IgD-negative memory B cell (primary cell): ENCODE measurements at regions not wholly inside any gene's neighbourhood (a gene's known extent, or its start where the extent isn't known, plus 50 kb on each side); places are given as distances from the start of the nearest gene placed in this dataset.

Source experiments
- H3K27ac Mint-ChIP-seq, 3 donors: one replicate each; pipeline ENCODE4 v1.8.0; 2020 to 2022; ENCODE audit warnings: mild to moderate bottlenecking in 3 of 3, mixed read lengths in 3 of 3, moderate library complexity in 1 of 3
- H3K27me3 Mint-ChIP-seq: one replicate; pipeline ENCODE4 v1.8.0; 2021; ENCODE audit warnings: mixed read lengths
- H3K36me3 Mint-ChIP-seq: one replicate; pipeline ENCODE4 v1.8.0; 2020; ENCODE audit warnings: mild to moderate bottlenecking, mixed read lengths
- H3K4me1 Mint-ChIP-seq, 3 donors: one replicate each; pipeline ENCODE4 v1.8.0; 2020 to 2022; ENCODE audit warnings: mixed read lengths in 3 of 3, mild to moderate bottlenecking in 1 of 3
- H3K4me3 Mint-ChIP-seq, 4 donors: one replicate each; pipeline ENCODE4 v1.8.0; 2020 to 2022; ENCODE audit warnings: mild to moderate bottlenecking in 4 of 4, mixed read lengths in 4 of 4, moderate library complexity in 3 of 4
- H3K9me3 Mint-ChIP-seq, 3 donors: one replicate each; pipeline ENCODE4 v1.8.0; 2020 to 2021; ENCODE audit warnings: mixed read lengths in 3 of 3, mild to moderate bottlenecking in 1 of 3

DNA sequence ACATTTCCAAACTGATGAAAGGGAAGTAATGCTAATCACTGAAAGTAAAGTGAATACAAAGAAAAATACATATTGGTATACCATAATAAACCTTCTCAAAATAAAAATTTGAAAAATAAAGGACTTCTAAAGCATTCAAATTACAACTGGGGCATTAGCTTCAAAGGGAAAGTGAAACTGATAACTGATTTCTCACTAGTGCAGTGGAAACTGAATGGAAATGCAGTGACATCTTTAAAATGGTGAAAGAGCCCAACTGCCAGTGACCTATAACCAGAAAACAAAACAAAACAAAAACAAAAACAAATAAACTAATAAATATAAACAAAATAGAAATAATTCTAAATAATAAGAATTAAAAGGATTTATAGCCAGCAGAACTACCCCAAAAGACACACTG, 297.5 kb upstream of the GRIN3A start:
- H3K36me3 Mint-ChIP-seq: no peaks in the 10 kb centered on the region
- H3K4me3 Mint-ChIP-seq: no peak overlapping the region
- peaks cover 0 to 8% (median 5%) of the 10 kb centered on the region in 3 donors for H3K9me3 Mint-ChIP-seq
- H3K27ac Mint-ChIP-seq: no peak overlapping the region
- no peaks in the 10 kb centered on the region for H3K27me3 Mint-ChIP-seq
- H3K4me1 Mint-ChIP-seq: peaks cover 0 to 1% (median 0%) of the 10 kb centered on the region in 3 donors

DNA sequence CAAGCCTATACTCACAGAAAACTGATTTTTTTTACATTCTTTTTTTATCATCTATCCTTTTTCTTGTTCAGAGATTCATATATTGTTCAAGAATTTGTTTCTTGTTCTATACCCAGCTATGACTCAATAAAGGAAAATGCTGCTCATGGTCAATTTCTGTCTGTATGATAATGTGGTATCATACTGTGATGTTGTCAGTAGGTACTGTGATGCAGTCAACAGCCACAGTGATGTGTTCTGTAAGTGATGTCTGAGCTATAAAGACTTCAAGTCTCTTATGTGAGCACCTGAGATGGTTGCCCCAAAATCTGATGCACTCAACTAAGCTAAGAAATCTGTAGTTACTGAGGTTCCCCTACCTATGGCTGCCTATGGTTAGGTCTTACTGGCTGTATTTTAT, 294.2 kb upstream of the GRIN3A start:
- Mint-ChIP-seq H3K27me3 (no peaks in the 10 kb centered on the region), H3K9me3 (peaks cover 0 to 2% (median 0%) of the 10 kb centered on the region in 3 donors), H3K4me1 (peaks cover 0 to 1% (median 0%) of the 10 kb centered on the region in 3 donors), H3K27ac (no peak overlapping the region), H3K4me3 (no peak overlapping the region), H3K36me3 (no peaks in the 10 kb centered on the region)

DNA sequence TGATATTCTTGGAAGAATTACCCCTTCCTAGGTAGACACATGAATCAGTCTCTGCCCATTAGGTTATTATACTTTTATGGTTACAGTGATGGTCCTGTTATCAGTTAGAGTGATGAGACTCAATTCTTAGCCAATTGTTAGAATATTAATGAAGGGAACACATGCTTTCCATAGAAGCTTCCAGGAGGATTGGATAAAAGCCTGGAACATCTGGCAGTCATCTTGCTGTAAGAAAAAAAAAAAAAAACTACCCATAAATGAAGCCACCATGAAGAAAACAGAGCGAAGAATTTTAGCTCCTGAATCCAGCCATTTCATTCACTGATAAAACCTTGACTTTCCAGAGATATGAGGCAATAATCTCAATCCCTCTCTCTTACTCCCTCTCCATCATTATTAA, 262.5 kb upstream of the GRIN3A start:
- no peaks in the 10 kb centered on the region for H3K36me3 Mint-ChIP-seq
- H3K4me3 Mint-ChIP-seq: no peak overlapping the region
- no peaks in the 10 kb centered on the region for H3K27me3 Mint-ChIP-seq
- no peak overlapping the region for H3K27ac Mint-ChIP-seq
- H3K4me1 Mint-ChIP-seq: no peaks in the 10 kb centered on the region
- peaks cover 0 to 4% (median 3%) of the 10 kb centered on the region in 3 donors for H3K9me3 Mint-ChIP-seq

- Mint-ChIP-seq H3K27me3 (no peaks in the 10 kb centered on the region), H3K27ac (no peak overlapping the region), H3K36me3 (no peaks in the 10 kb centered on the region), H3K4me1 (no peaks in the 10 kb centered on the region), H3K4me3 (no peak overlapping the region), H3K9me3 (peaks cover 0 to 4% (median 2%) of the 10 kb centered on the region in 3 donors)
Observed at GRCh38 chr9:101999441-101999840, 261.0 kb upstream of the GRIN3A start.

GRCh38 chr9:101995231-101995630, 256.8 kb upstream of the GRIN3A start:
- Mint-ChIP-seq H3K27ac (no peak overlapping the region), H3K27me3 (no peaks in the 10 kb centered on the region), H3K4me3 (no peak overlapping the region), H3K4me1 (no peaks in the 10 kb centered on the region), H3K9me3 (peaks cover 0 to 2% (median 0%) of the 10 kb centered on the region in 3 donors), H3K36me3 (no peaks in the 10 kb centered on the region)

DNA sequence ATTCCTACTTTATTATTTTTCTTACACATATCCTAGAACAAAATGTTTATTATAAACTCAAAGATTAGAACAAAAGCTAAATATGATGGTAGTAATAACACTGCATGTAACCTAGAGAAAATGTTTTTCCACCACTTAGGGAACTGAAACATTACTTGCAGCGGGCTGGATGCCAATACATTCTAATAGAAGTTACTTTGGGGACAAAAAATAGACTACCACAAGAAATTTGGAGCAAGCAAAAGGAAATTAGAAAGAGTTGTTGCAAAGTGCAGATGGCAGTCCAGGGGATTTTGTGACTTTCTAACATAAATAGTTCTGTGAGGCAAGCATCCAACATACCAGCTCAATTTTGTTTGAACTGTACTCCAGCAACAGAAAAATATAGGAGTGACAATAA, 255.3 kb upstream of the GRIN3A start:
- no peak overlapping the region for H3K4me3 Mint-ChIP-seq
- H3K36me3 Mint-ChIP-seq: no peaks in the 10 kb centered on the region
- no peaks in the 10 kb centered on the region for H3K4me1 Mint-ChIP-seq
- H3K9me3 Mint-ChIP-seq: peaks cover 0 to 2% (median 0%) of the 10 kb centered on the region in 3 donors
- H3K27me3 Mint-ChIP-seq: no peaks in the 10 kb centered on the region
- no peak overlapping the region for H3K27ac Mint-ChIP-seq

DNA sequence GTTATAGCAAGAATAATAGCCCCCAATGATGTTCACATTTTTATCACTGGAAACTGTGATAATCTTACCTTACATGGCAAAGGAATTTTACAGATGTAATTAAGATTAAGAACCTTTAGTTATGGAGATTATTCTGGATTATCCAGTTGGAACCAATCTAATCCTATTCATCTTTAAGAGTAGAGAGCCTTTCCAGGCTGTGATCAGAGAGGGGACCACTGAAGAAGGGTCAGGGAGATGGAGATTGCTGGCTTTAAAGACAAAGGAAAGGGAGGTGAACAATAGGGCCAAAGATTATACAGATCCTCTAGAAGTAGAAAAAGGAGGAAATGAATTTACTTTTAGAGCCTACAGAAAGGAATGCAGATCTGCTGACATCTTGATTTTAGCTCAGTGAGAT, 253.5 kb upstream of the GRIN3A start:
- H3K4me3 Mint-ChIP-seq: no peak overlapping the region
- H3K27me3 Mint-ChIP-seq: no peaks in the 10 kb centered on the region

GRCh38 chr9:101977614-101978210, 239.3 kb upstream of the GRIN3A start:
- no peaks in the 10 kb centered on the region for H3K9me3 Mint-ChIP-seq
- no peak overlapping the region for H3K27ac Mint-ChIP-seq
- no peaks in the 10 kb centered on the region for H3K4me1 Mint-ChIP-seq
- H3K27me3 Mint-ChIP-seq: no peaks in the 10 kb centered on the region
- H3K36me3 Mint-ChIP-seq: no peaks in the 10 kb centered on the region
- no peak overlapping the region for H3K4me3 Mint-ChIP-seq

More for the DNA sequence above, 253.5 kb upstream of the GRIN3A start:
- no peaks in the 10 kb centered on the region for H3K9me3 Mint-ChIP-seq
- no peaks in the 10 kb centered on the region for H3K36me3 Mint-ChIP-seq
- no peak overlapping the region for H3K27ac Mint-ChIP-seq
- no peaks in the 10 kb centered on the region for H3K4me1 Mint-ChIP-seq

DNA sequence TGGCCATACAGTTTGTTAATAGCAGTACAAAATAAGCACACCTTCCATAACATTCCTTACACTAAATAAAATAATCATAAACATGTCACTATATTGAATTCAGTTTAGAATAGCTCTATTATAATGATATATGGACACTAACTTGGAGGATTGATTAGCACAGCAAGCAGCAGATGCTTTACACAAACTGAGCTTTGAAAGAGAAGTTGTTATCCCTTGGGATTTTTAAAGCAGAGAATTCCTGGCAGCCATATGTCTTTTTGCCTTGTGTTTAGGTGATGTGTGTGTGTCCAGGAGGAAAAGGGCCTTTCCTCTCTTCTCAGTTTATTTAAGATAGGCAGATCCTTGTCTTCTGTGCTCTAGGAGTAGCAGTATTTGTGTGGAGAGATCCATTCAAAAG, 232.2 kb upstream of the GRIN3A start:
- no peaks in the 10 kb centered on the region for H3K9me3 Mint-ChIP-seq
- H3K4me3 Mint-ChIP-seq: no peak overlapping the region
- no peaks in the 10 kb centered on the region for H3K27me3 Mint-ChIP-seq
- no peaks in the 10 kb centered on the region for H3K36me3 Mint-ChIP-seq
- no peak overlapping the region for H3K27ac Mint-ChIP-seq
- H3K4me1 Mint-ChIP-seq: no peaks in the 10 kb centered on the region

DNA sequence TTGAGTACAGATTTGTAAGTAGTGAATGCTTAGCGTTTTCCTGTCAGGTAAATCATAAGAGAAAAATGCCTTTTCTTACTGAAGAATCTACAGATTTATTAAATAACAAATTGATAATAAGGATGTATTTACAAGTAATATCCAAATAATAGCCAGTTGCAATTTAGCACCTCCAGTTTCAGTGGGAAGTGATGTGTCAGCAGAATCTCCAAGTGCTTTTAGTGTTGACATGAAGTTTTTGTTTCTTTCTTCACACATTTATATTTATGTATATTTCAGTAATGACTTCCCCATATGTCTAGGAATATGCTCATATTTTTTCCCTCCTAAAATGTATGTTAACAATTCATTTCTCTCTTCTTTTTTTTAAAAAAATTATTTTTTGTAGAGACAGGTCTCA, 229.9 kb upstream of the GRIN3A start:
- no peaks in the 10 kb centered on the region for H3K4me1 Mint-ChIP-seq
- no peaks in the 10 kb centered on the region for H3K36me3 Mint-ChIP-seq
- no peaks in the 10 kb centered on the region for H3K9me3 Mint-ChIP-seq
- no peaks in the 10 kb centered on the region for H3K27me3 Mint-ChIP-seq
- no peak overlapping the region for H3K4me3 Mint-ChIP-seq
- H3K27ac Mint-ChIP-seq: no peak overlapping the region

DNA sequence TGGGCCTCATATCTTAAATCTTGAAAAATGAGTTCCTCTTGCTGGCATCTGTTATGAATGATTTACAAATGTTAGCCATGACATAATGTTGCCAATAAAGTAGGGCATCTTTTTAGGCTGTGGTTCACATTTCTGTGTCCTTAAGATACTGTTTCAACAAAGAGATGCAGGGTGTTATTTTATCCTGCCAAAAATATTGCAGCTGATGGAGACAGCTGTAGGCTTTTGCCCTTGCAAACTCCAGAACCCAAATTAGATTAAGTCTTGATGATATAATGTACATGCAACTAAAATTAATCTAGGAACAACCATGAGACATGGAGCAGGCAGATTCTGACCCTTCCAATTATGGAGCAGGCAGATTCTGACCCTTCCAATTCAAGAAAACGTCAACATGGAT, 228.2 kb upstream of the GRIN3A start:
- H3K36me3 Mint-ChIP-seq: no peaks in the 10 kb centered on the region
- H3K27ac Mint-ChIP-seq: no peak overlapping the region
- no peak overlapping the region for H3K4me3 Mint-ChIP-seq
- H3K9me3 Mint-ChIP-seq: no peaks in the 10 kb centered on the region
- H3K4me1 Mint-ChIP-seq: no peaks in the 10 kb centered on the region
- no peaks in the 10 kb centered on the region for H3K27me3 Mint-ChIP-seq

- no peak overlapping the region for H3K4me3 Mint-ChIP-seq
- H3K27ac Mint-ChIP-seq: no peak overlapping the region
- no peaks in the 10 kb centered on the region for H3K27me3 Mint-ChIP-seq
- H3K4me1 Mint-ChIP-seq: no peaks in the 10 kb centered on the region
- no peaks in the 10 kb centered on the region for H3K36me3 Mint-ChIP-seq
- no peaks in the 10 kb centered on the region for H3K9me3 Mint-ChIP-seq
Observed at GRCh38 chr9:101957705-101958104, 219.3 kb upstream of the GRIN3A start.

GRCh38 chr9:101951598-101951997, 213.2 kb upstream of the GRIN3A start:
- no peak overlapping the region for H3K27ac Mint-ChIP-seq
- peaks cover 0 to 6% (median 0%) of the 10 kb centered on the region in 3 donors for H3K9me3 Mint-ChIP-seq

GRCh38 chr9:101931756-101932155, 193.3 kb upstream of the GRIN3A start:
- Mint-ChIP-seq H3K36me3 (peaks cover 2% of the 10 kb centered on the region), H3K4me1 (no peaks in the 10 kb centered on the region), H3K9me3 (peaks cover 0 to 3% (median 2%) of the 10 kb centered on the region in 3 donors), H3K4me3 (no peak overlapping the region), H3K27me3 (no peaks in the 10 kb centered on the region), H3K27ac (no peak overlapping the region)

More at GRCh38 chr9:101951598-101951997, 213.2 kb upstream of the GRIN3A start:
- Mint-ChIP-seq H3K36me3 (peaks cover 2% of the 10 kb centered on the region), H3K4me3 (no peak overlapping the region), H3K27me3 (no peaks in the 10 kb centered on the region), H3K4me1 (no peaks in the 10 kb centered on the region)

GRCh38 chr9:101930783-101931182, 192.3 kb upstream of the GRIN3A start:
- Mint-ChIP-seq H3K27ac (no peak overlapping the region), H3K27me3 (no peaks in the 10 kb centered on the region), H3K4me1 (no peaks in the 10 kb centered on the region)

GRCh38 chr9:101925498-101925897, 187.1 kb upstream of the GRIN3A start:
- Mint-ChIP-seq H3K27ac (no peak overlapping the region), H3K4me1 (no peaks in the 10 kb centered on the region), H3K9me3 (peaks cover 0 to 4% (median 0%) of the 10 kb centered on the region in 3 donors), H3K27me3 (no peaks in the 10 kb centered on the region), H3K36me3 (no peaks in the 10 kb centered on the region), H3K4me3 (no peak overlapping the region)

More at GRCh38 chr9:101930783-101931182, 192.3 kb upstream of the GRIN3A start:
- Mint-ChIP-seq H3K9me3 (peaks cover 0 to 2% (median under 1%) of the 10 kb centered on the region in 3 donors), H3K4me3 (no peak overlapping the region), H3K36me3 (peaks cover 2% of the 10 kb centered on the region)
